ENCODE measurements at regions not wholly inside any gene's neighbourhood (a gene's known extent, or its start where the extent isn't known, plus 50 kb on each side); places are given as distances from the start of the nearest gene placed in this dataset.

- no CpG with 5 or more reads among the region's 2 CpGs for WGBS (ENCODE audit: extremely low coverage, insufficient coverage, insufficient read length)
- Histone ChIP-seq H3K18ac (ENCODE audit: low read length) (no peak overlapping the region), H3K4me3 (ENCODE audit: low read depth, low read length) (no peak overlapping the region), H3K79me1 (ENCODE audit: low read length) (no peaks in the 10 kb centered on the region), H3K9ac (ENCODE audit: low read length) (no peak overlapping the region), H2BK12ac (ENCODE audit: low read length) (no peak overlapping the region), H4K91ac (ENCODE audit: low read depth, low read length) (no peak overlapping the region), H2AFZ (ENCODE audit: insufficient read depth, low read length, poor library complexity) (no peak overlapping the region), H3K9me3 (ENCODE audit: insufficient read depth, low read depth, low read length) (no peaks in the 10 kb centered on the region), H3K4me2 (ENCODE audit: low read length) (no peak overlapping the region), H4K12ac (ENCODE audit: low read depth, low read length) (no peak overlapping the region), H2BK120ac (ENCODE audit: insufficient read depth, low read length, poor library complexity) (no peak overlapping the region), H3K27me3 (ENCODE audit: insufficient read depth, low read length) (no peaks in the 10 kb centered on the region), H3K14ac (ENCODE audit: low read length) (no peak overlapping the region), H3K4me1 (ENCODE audit: control insufficient read depth in 1 of 2, insufficient read depth in 2 of 2, low read length in 2 of 2) (no peaks in the 10 kb centered on the region), H3K36me3 (ENCODE audit: control insufficient read depth in 1 of 2, insufficient read depth in 2 of 2, low read length in 2 of 2) (no peaks in the 10 kb centered on the region), H4K8ac (ENCODE audit: low read depth, low read length) (no peak overlapping the region), H3K27ac (ENCODE audit: low read depth, low read length) (no peak overlapping the region), H3K79me2 (ENCODE audit: control insufficient read depth, insufficient read depth, low read length, poor library complexity) (no peaks in the 10 kb centered on the region), H2AK5ac (ENCODE audit: low read length) (no peak overlapping the region), H3K4ac (ENCODE audit: low read depth, low read length) (no peak overlapping the region), H3K23ac (ENCODE audit: low read length) (no peak overlapping the region), H2BK5ac (ENCODE audit: low read depth, low read length, poor library complexity) (no peak overlapping the region)
- peak in 1 of 2 donors; percentile 6 for DNase-seq
These were observed 838.7 kb upstream of the PRMT6 start for GRCh38 chr1:106217765-106218164.

DNA sequence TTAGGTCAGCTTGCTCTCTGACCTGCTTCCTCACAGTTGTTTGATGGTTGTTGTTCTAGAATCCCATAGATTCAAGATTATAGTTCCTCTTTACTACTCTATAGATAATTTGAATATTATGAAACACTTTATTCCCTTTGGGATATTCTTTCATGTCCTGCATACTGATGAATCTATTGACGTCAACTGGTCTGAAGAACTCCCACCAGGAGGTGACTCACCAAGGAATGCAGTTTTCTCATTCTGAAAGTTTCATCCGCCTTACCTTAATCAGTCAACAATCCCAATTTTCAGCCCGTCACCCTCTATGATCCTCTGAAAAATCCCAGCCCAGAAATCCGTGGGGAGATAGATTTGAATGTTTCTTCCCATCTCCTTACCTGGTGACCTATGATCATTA, 834.1 kb upstream of the PRMT6 start:
- Histone ChIP-seq H3K79me2 (ENCODE audit: control insufficient read depth, insufficient read depth, low read length, poor library complexity) (no peaks in the 10 kb centered on the region), H2AK5ac (ENCODE audit: low read length) (no peak overlapping the region), H4K8ac (ENCODE audit: low read depth, low read length) (no peak overlapping the region), H3K4me1 (ENCODE audit: control insufficient read depth in 1 of 2, insufficient read depth in 2 of 2, low read length in 2 of 2) (no peaks in the 10 kb centered on the region), H3K4me2 (ENCODE audit: low read length) (no peak overlapping the region), H3K9ac (ENCODE audit: low read length) (no peak overlapping the region), H3K27me3 (ENCODE audit: insufficient read depth, low read length) (no peaks in the 10 kb centered on the region), H3K4ac (ENCODE audit: low read depth, low read length) (no peak overlapping the region), H2BK120ac (ENCODE audit: insufficient read depth, low read length, poor library complexity) (no peak overlapping the region), H3K4me3 (ENCODE audit: low read depth, low read length) (no peak overlapping the region), H3K36me3 (ENCODE audit: control insufficient read depth in 1 of 2, insufficient read depth in 2 of 2, low read length in 2 of 2) (no peaks in the 10 kb centered on the region), H3K79me1 (ENCODE audit: low read length) (no peaks in the 10 kb centered on the region), H4K91ac (ENCODE audit: low read depth, low read length) (no peak overlapping the region), H4K12ac (ENCODE audit: low read depth, low read length) (no peak overlapping the region), H2BK5ac (ENCODE audit: low read depth, low read length, poor library complexity) (no peak overlapping the region), H3K18ac (ENCODE audit: low read length) (no peak overlapping the region), H2AFZ (ENCODE audit: insufficient read depth, low read length, poor library complexity) (no peak overlapping the region), H3K27ac (ENCODE audit: low read depth, low read length) (no peak overlapping the region), H3K9me3 (ENCODE audit: insufficient read depth, low read depth, low read length) (no peaks in the 10 kb centered on the region), H3K23ac (ENCODE audit: low read length) (no peak overlapping the region), H3K14ac (ENCODE audit: low read length) (no peak overlapping the region), H2BK12ac (ENCODE audit: low read length) (no peak overlapping the region)
- WGBS (ENCODE audit: extremely low coverage, insufficient coverage, insufficient read length): no CpG with 5 or more reads among the region's 4 CpGs
- peak in 1 of 2 donors; percentile 4 for DNase-seq

- no peak overlapping the region for H3K23ac ChIP-seq (ENCODE audit: low read length)
- H2AFZ ChIP-seq (ENCODE audit: insufficient read depth, low read length, poor library complexity): no peak overlapping the region
- H4K91ac ChIP-seq (ENCODE audit: low read depth, low read length): no peak overlapping the region
- no peak overlapping the region for H3K27ac ChIP-seq (ENCODE audit: low read depth, low read length)
- H3K36me3 ChIP-seq (ENCODE audit: control insufficient read depth in 1 of 2, insufficient read depth in 2 of 2, low read length in 2 of 2): no peaks in the 10 kb centered on the region
- no peaks in the 10 kb centered on the region for H3K79me1 ChIP-seq (ENCODE audit: low read length)
- no peak overlapping the region for H3K18ac ChIP-seq (ENCODE audit: low read length)
- H3K27me3 ChIP-seq (ENCODE audit: insufficient read depth, low read length): no peaks in the 10 kb centered on the region
- H4K8ac ChIP-seq (ENCODE audit: low read depth, low read length): no peak overlapping the region
- no peak overlapping the region for H3K14ac ChIP-seq (ENCODE audit: low read length)
- H3K9me3 ChIP-seq (ENCODE audit: insufficient read depth, low read depth, low read length): no peaks in the 10 kb centered on the region
- WGBS (ENCODE audit: extremely low coverage, insufficient coverage, insufficient read length): no CpG with 5 or more reads among the region's 1 CpG
- H3K4me3 ChIP-seq (ENCODE audit: low read depth, low read length): no peak overlapping the region
- H3K4me1 ChIP-seq (ENCODE audit: control insufficient read depth in 1 of 2, insufficient read depth in 2 of 2, low read length in 2 of 2): no peaks in the 10 kb centered on the region
- no peak overlapping the region for H4K12ac ChIP-seq (ENCODE audit: low read depth, low read length)
- no peak overlapping the region for H2AK5ac ChIP-seq (ENCODE audit: low read length)
- H2BK120ac ChIP-seq (ENCODE audit: insufficient read depth, low read length, poor library complexity): no peak overlapping the region
- no peaks in the 10 kb centered on the region for H3K79me2 ChIP-seq (ENCODE audit: control insufficient read depth, insufficient read depth, low read length, poor library complexity)
- no peak overlapping the region for H3K9ac ChIP-seq (ENCODE audit: low read length)
- no peak for DNase-seq
- no peak overlapping the region for H3K4me2 ChIP-seq (ENCODE audit: low read length)
- no peak overlapping the region for H3K4ac ChIP-seq (ENCODE audit: low read depth, low read length)
- no peak overlapping the region for H2BK5ac ChIP-seq (ENCODE audit: low read depth, low read length, poor library complexity)
- no peak overlapping the region for H2BK12ac ChIP-seq (ENCODE audit: low read length)
These were observed 833.3 kb upstream of the PRMT6 start for GRCh38 chr1:106223213-106223612.

- H2AK5ac ChIP-seq (ENCODE audit: low read length): no peak overlapping the region
- H3K9ac ChIP-seq (ENCODE audit: low read length): no peak overlapping the region
- H3K4me3 ChIP-seq (ENCODE audit: low read depth, low read length): no peak overlapping the region
- H4K8ac ChIP-seq (ENCODE audit: low read depth, low read length): no peak overlapping the region
- H3K9me3 ChIP-seq (ENCODE audit: insufficient read depth, low read depth, low read length): no peaks in the 10 kb centered on the region
- H3K14ac ChIP-seq (ENCODE audit: low read length): no peak overlapping the region
- no peak overlapping the region for H2BK12ac ChIP-seq (ENCODE audit: low read length)
- H4K91ac ChIP-seq (ENCODE audit: low read depth, low read length): no peak overlapping the region
- no peak overlapping the region for H3K27ac ChIP-seq (ENCODE audit: low read depth, low read length)
- H3K4ac ChIP-seq (ENCODE audit: low read depth, low read length): no peak overlapping the region
- H3K79me1 ChIP-seq (ENCODE audit: low read length): no peaks in the 10 kb centered on the region
- no peaks in the 10 kb centered on the region for H3K27me3 ChIP-seq (ENCODE audit: insufficient read depth, low read length)
- no peak for DNase-seq
- no peak overlapping the region for H2BK120ac ChIP-seq (ENCODE audit: insufficient read depth, low read length, poor library complexity)
- H3K23ac ChIP-seq (ENCODE audit: low read length): no peak overlapping the region
- no peak overlapping the region for H3K18ac ChIP-seq (ENCODE audit: low read length)
- no peak overlapping the region for H2AFZ ChIP-seq (ENCODE audit: insufficient read depth, low read length, poor library complexity)
- no peaks in the 10 kb centered on the region for H3K79me2 ChIP-seq (ENCODE audit: control insufficient read depth, insufficient read depth, low read length, poor library complexity)
- no peak overlapping the region for H2BK5ac ChIP-seq (ENCODE audit: low read depth, low read length, poor library complexity)
- no peaks in the 10 kb centered on the region for H3K36me3 ChIP-seq (ENCODE audit: control insufficient read depth in 1 of 2, insufficient read depth in 2 of 2, low read length in 2 of 2)
- no peak overlapping the region for H3K4me2 ChIP-seq (ENCODE audit: low read length)
- WGBS (ENCODE audit: extremely low coverage, insufficient coverage, insufficient read length): no CpG with 5 or more reads among the region's 1 CpG
- no peak overlapping the region for H4K12ac ChIP-seq (ENCODE audit: low read depth, low read length)
- no peaks in the 10 kb centered on the region for H3K4me1 ChIP-seq (ENCODE audit: control insufficient read depth in 1 of 2, insufficient read depth in 2 of 2, low read length in 2 of 2)
These were observed 832.0 kb upstream of the PRMT6 start for GRCh38 chr1:106224426-106224825.

Data from trophoblast cell (in vitro differentiated cells and primary cell).